DMS 273 (cell line): ENCODE measurements at regions not wholly inside any gene's neighbourhood (a gene's known extent, or its start where the extent isn't known, plus 50 kb on each side); places are given as distances from the start of the nearest gene placed in this dataset.
"Not testable (repeated sequence)": the region's sequence is repeated elsewhere in the genome, so short reads cannot be mapped to it uniquely, and the experiment has no call there.

Experiments
- DNase-seq: peaks from one replicate; lab custom pipeline; 2025; ENCODE audit not compliant: unreplicated experiment; lab: John Stamatoyannopoulos, UW

DNA sequence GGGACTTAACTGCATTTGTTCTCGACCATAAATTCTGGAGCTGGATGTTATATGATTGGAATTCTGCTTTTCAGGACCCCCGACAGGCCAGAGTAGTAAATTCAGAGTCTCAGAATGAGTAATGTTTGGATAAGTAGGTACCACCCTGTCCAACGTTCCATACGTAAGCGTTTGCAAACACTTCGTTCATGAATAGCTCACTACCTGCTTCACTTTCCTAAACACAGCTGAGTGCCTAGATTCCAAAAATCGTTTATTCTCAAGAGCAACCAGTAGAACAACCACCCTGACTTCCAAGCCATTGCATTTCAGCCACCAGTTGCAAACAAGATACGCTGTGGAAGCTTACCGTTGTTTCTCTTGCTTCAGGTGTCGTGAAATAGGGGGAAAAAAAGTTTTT, 101.3 kb upstream of the DMRT1 start:
- DNase-seq = no peak

DNA sequence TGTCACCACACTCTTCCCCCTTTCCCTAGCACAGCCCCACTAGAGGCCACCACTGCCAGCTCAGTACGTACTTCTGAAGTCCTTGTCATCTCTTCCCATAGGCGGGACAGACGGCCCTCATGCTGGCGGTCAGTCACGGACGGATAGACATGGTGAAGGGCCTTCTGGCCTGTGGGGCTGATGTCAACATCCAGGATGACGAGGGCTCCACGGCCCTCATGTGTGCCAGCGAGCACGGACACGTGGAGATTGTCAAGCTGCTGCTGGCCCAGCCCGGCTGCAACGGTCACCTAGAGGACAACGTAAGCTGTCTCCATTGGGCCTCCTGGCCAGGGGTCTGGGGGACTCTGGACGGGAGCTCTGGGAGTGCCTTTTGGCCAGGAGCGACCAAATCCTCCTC, 99.4 kb upstream of the DMRT1 start:
- DNase-seq = no peak

DNA sequence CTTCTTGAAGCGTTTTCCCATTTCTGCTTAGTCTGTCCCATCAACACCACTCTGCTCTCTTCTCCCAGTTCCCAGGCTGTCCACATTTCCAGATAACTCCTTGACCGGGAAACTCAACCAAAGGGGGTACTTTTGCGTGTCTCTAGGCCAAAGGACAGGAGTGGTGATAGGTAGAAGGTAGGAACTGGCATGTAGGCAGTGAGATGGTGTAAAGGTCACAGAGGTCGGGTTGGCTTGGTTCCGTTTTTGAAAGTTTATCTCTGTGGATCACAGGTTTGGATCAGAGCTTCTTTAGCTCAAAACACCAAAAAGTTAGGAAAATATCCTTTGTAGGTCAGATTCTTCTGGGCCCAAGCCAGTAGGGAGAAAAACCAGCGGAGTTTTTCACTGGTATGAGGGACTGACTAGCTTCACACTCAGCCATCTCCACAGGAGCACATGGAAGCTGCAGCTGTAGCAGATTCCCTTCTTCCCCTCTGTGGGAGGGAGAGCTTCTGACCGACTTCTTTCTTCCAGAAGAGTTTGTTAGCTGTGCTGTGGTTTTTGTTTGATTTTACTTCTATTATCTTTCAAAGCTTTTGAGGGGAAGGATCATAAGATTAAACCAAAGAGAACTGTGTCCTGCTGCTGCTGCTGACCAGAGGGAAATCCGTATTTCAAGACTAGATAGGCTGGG, 98.4 kb upstream of the DMRT1 start:
- no peak for DNase-seq

DNA sequence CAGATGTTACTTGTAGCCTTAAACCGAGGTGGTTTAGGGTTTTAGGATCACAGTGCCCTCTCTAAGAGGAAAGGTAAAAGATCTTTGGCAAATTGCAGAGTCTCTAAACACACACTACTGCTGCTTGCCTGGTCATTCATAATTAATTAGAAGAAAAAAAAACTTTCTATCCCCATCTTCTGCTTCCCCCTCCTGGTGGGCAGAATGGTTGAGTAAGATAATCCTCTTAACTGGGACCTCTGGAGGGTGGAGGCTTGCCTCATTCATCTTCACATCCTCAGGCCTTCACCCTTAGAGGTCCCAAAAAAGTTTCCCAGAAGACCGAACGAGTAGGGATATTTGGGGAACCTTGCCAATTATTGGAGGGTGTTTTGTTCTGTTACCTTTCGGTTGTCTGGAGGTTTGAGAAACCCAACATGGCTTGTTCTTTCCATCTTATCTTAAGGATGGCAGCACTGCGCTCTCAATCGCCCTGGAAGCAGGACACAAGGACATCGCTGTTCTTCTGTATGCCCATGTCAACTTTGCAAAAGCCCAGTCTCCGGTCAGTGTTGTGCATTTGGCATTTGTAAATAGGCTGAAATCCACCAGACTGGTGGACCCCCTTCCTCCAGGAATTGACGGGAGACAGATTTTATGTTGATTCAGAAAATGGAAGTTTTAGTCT, 97.3 kb upstream of the DMRT1 start:
- peak; percentile 6 for DNase-seq

DNA sequence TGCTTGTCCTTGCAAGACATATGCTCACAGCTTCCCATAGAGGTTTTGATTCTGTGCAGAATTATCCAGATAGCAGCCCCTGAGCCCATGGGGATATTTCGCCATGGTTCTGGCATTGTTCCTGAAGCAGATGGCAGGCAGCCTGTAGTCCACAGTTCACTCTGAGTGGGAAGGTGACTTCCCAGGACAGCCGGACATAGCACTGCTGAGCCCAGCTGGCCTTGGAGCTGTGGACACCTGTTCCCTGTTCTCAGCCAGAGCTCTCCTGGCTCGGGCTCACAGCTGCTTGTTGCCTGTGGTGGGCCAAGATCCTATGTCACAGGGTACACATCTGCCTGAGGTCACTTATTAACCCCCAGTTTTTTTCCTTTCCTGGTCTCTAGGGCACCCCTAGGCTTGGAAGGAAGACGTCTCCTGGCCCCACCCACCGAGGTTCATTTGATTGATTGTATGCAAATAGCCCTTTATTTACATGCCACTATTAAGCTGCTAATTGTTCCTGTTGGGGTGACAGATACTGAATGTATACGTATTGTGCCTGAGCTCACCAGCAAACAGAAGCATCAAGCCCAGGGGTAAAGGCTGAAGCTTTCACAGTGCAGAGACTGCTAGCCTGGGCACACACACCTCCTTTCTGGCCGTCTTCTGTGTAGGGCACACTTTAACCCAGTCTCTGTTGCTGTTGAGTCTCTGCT, 96.6 kb upstream of the DMRT1 start:
- peak; percentile 69 for DNase-seq

DNA sequence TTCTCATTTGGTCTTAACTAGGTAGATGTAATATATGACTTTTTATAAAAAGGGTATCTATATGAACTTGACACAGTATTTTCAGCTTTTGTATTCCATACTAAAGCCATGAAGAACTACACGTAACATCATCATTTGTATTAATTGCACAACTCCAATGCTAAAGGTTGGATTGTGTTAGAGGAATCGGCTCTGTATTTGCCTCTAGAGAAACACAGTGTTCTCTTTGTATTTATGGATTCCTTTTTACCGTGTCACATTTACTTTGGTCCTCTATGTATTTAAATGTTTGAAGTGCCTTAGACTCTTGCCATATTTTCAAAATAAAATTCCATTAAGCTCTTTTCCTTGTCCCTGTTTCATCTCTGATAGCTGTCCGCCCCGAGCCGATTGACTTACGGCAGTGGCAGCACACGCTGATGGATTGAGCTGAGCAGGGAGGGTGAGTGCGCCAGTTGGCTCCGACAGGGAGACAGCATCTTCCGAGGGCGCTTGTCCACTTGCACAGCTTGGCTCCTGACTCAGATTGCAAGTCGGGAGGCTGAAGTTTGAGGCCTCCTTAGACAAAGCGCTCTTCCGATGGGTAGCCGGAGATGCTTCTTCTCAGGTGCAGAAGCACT, 95.6 kb upstream of the DMRT1 start:
- DNase-seq = no peak

DNA sequence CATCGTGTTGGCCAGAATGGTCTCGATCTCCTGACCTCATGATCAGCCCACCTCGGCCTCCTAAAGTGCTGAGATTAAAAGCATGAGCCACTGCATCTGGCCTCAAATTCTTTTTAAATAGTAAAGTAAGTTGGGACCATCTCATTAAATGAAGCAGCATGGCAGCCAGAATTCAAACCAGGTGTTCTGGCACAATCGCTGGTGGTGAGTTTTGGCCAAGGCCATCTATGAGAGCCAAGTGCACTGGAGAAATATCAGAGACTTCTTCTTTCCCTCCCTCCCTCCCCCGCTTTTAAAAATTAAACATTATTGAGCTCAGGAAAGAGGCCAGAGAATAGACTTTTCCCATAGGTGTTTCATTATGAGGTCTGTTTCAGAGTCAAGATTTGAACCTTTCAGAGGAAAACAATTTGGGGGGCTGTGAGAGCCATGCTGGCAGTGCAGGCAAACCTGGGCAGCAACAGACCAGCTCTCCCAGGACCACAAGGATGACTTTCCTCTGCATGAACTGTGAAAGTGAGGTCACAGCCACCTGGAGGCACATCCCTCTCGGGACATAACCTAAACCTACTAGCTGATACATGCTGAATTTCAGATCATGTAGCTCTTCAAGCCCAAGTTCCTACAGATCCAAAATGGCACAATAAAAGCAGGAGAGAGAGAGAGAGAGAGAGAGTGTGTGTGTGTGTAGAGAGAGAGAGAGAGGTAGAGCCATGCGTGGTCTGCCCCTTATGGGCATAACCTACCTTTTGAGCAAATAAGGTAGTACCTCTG, 94.6 kb upstream of the DMRT1 start:
- DNase-seq = no peak

DNA sequence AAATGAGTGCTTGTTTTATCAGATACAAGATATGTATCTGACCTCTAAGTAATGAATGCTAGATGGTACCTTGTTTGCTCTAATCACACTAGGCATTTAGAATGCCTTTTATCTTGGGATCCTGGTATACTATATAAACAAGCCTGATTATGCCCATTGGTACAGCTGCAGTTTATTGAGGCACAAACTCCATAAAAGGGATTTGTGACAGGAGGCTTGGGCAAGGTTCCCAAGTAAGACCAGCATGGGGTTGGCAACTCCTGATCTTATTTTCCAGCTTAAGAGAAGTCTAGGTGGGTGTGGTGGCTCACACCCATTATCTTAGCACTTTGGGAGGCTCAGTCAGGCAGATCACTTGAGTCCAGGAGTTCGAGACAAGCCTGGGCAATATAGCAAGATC, 93.9 kb upstream of the DMRT1 start:
- peak; percentile 6 for DNase-seq

DNA sequence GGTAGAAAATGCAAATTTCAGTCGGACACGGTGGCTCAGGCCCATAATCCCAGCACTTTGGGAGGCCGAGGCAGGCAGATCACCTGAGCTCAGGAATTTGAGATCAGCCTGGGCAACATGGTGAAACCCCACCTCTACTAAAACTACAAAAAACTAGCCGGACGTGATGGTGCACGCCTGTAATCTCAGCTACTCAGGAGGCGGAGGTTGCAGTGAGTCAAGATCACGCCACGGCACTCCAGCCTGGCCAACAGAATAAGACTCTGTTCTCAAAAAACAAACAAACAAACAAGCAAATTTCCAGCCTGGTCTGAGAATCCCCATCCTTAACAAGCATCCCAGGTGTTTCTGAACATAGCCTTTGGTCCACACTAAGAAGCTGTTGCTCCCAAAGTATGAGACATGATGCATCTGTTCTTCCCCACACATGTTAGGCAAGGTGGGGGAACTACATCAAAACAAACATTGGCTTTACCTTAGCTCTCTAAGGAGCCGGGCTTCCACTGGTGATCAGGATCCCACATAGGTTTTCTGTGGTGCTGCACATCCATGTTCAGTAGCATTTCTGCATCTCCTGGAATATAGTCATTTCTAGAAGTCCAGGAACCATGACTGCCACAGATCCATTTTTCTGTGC, 92.5 kb upstream of the DMRT1 start:
- DNase-seq = no peak

DNA sequence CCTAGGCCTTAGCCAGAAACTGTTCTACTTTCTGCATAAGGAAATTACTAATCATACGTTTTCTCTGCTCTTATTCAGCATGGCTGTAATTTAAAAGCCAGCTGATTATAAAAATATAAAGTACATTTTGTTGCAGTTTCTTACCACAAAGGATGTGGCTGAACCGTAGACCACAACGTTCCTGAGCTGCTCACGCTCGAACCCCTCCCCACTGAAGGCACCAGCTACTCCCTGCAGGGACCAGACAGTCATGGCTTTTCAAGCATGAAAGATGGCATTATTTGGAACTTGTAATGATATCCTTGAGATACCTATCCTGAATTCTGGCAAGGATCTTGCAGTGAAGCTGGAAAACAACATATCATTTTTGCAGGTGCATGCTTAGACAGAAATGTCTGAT, 91.8 kb upstream of the DMRT1 start:
- no peak for DNase-seq

DNA sequence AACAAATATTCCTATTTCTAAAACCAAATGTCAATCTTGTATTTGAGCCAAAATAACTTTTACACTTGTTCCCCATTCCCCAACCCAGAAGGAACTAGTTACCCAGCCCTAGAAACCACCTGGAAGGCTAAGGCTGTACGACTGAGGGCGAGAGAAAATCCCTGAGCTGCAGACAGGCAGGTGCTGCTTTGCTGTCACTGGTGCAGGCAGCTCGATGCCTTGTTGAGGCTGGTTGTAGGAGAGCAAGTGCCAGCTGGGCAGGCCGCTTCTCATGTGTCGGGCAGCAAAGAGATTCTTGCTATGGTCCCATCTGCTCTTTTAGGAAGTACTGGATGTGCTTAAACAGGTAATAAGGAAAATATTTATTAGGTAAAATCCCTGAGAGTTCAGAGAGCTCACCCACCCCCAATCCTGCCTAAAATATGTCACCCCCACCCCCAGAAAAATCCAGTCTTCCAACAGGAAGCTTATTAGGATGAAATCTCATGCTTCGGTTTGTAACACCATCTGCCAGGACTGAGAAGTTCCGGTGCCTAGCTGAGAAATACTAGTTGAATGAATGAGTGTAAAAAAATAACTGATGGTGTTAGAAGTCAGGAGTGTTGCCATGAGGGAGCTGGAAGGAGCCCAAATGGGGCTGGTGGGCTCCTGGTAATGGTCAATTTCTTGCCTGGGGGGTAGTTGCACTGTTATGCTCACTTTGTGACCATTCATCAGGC, 91.1 kb upstream of the DMRT1 start:
- DNase-seq = peak; percentile 82

DNA sequence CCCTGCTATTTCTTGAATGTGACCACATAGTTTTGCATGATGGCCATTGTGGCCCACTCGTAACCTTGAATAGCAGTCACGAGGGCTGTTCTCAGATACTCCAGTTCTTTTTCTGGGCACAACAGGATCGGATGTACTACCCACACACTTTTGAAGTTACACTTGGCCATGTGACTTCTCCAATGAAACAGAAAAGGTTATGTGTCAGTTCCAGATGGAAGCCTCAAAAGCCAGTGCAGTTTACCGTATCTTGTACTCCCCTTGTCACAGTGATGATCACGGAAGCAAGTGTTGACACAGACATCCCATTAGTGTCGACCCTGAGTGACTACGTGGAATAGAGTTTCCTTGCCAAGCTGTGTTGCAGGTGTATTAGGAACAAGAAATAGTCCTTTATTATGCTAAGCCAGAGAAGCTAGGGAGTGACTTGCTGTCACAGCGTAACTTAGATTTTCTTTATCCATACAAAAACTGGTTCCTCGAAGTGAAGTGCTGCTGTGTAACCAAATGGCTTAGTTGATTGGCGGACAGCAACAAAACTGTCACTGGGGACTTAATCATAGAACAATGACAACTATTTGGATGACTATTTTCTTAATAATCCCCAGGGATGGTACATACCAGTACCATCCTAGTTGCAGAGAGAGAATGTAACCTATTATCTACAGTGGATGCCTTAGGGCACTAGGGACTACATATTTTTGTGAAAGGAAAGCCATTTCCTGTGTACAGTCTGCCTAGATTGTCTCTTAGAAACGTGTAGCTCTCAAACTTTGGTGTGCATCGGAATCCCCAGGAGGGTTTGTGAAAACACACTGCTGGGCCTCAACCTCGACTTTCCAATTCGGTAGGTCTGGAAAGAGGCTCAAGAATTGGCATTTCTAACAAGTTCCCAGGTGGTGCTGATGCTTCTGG, 90.1 kb upstream of the DMRT1 start:
- DNase-seq = no peak

DNA sequence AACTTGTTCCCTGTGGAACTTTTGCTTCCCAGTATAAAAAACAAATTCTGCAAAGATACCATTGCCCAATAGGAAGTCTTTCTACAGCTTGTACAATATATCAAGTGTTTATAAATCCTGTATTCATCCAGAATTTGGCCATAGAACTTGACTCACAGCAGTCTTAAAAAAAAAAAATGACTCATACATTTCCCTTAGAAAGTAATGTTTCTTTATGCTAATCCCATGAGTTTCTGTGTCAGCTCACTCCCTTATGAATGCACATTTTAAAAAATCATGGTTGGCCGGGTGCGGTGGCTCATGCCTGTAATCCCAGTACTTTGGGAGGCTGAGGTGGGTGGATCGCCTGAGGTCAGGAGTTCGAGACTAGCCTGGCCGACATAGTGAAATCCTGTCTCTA, 89.3 kb upstream of the DMRT1 start:
- DNase-seq = no peak

DNA sequence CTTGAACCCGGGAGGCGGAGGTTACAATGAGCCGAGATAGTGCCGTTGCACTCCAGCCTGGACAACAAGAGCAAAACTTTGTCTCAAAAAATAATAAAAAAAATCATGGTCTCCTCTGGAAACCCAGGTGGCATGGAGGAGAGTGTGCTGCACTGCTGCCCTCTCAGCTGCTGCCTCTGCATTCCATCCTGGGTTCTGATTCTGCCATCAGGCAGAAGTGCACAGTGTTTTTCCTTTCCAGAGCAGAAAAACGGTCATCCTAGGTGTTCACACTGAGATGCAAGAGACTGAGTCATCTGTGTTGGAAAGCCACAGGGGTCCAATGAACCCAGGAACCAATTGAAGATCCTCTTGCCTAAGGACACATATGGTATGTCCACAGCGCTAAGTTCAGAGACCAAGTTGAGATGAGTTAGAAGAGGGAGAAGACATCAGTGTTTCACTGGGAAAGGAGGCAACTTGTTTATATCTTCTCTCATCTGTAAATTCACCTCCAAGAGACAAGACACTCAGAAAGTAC, 88.8 kb upstream of the DMRT1 start:
- DNase-seq = no peak

DNA sequence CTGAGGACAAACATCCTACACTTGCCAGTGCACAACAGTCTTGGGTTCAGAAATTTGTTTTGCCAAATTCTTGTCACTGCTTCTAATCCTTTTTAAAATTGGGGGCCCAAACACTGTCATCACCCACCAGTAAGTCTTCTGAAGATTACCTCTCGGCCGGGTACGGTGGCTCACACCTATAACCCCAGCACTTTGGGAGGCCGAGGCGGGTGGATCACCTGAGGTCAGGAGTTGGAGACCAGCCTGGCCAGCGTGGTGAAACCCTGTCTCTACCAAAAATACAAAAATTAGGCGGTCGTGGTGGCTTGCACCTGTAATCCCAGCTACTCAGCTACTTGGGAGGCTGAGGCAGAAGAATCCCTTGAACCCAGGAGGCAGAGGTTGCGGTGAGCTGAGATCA, 87.8 kb upstream of the DMRT1 start:
- not testable (repeated sequence) for DNase-seq

DNA sequence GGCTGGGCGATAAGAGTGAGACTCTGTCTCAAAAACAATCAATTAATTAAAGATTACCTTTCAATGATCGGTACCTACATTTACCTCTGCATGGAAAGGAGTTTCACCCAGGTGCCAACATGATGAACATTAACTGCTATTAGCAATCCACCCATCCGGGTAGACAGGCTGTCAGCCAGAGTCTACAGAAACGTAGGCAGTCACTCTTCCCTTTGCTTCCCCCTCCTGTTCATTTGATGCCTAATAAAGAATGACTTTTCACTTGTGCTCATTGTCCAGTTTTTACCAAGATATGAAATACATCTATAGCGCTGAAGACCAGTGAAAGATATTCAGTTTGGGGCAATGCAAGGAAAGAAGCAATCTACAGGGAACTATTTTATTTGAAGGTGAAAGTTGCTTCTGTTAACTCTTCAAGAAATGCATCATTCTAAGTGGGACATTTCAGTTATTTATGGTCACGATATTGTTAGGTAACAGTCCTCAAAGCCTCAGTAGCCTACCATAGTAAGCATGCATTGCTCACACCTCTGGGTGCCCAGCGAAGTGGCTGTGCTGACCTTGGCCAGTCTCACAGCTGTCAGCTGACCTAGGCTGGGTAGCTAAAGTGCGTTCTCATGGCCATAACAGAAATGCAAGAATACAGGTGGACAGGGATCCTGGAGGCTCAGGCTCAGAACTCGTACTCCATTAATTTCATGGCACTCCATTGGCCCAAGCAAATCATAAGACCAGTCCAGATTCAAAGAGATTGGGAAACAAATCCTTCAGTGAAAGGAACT, 87.2 kb upstream of the DMRT1 start:
- peak; percentile 4 for DNase-seq

DNA sequence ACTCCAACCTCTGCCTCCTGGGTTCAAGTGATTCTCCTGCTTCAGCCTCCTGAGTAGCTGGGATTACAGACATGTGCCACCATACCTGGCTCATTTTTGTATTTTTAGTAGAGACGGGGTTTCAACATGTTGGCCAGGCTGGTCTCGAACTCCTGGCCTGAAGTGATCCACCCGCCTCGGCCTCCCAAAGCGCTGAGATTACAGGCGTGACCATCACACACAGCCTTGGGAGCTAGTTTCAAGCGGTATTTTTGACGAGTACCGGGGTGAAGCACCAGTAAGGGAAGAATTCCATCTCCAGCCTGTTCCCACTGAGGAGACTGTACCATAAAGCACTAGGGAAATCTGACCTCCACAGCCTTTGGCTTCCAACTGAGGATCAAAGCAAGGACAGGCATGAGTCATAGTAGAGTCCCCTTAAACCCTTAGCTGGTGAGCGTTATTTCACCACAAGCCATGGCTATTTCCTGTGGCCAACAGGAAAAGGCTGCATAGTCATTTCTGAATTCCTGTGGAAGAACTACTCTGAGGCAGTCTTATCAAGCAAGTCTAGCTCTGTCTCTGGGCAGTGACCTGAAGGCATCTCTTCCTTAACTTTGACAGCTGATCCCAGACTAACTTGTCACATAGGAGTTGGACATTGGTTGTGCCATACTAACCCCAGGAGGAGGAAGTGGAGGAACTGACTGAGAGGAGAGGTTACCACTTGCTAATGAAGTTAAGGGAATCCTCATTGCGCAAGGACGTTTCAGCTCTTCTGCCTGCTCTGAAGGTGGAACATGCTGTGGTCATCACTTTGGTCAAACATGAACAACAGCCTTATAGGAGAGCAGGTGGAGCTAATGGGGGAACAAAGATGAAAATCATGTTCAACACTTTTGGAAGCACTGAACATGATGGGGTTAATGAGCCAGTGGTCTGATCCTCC, 85.8 kb upstream of the DMRT1 start:
- no peak for DNase-seq
